ENCODE measurements at regions not wholly inside any gene's neighbourhood (a gene's known extent, or its start where the extent isn't known, plus 50 kb on each side); places are given as distances from the start of the nearest gene placed in this dataset.

DNA sequence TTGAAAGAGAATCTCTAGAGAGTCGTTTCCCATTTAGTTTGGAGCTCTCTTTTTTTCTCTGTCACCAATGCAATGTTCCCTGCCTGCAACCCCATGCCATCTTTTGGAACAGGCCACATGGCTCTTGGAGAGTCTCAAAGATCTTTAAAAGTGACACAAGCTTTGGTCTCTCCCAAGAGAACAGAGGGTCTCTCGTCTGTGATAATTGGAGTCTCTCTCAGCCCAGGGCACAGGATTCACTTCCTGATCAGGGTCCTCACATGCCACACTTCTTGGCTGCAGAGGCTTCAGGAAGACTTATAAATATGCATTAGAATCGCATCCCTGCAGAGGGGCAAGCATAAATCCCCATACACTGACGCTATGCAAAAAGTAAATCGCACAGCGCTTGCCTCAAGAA lies 240.5 kb downstream of the IRS2 start:
- no peak overlapping the region for H3K23ac ChIP-seq (ENCODE audit: low read depth, low read length)
- no peaks in the 10 kb centered on the region for H3K4me1 ChIP-seq (ENCODE audit: control insufficient read depth, insufficient read depth, low read length)
- H2BK20ac ChIP-seq (ENCODE audit: low read depth, low read length), result no peak overlapping the region
- no TSS peak for BruUV-seq (replicated peaks)
- no peak overlapping the region for H2BK15ac ChIP-seq (ENCODE audit: low read depth, low read length)
- DNase-seq, result no peak
- H3K36me3 ChIP-seq (ENCODE audit: control insufficient read depth, insufficient read depth, low read length), result no peaks in the 10 kb centered on the region
- in situ Hi-C loops (cut with MboI; ENCODE audit: low sequenced_read_pairs) (no loop called here), intact Hi-C loops (cut with micrococcal nuclease) (no loop called here), dilution Hi-C loops (cut with HindIII; ENCODE audit: low sequenced_read_pairs, unreplicated experiment) (no loop called here)
- H3K27me3 ChIP-seq (ENCODE audit: control insufficient read depth, insufficient read depth, low read length), result peaks cover 22% of the 10 kb centered on the region
- no peak overlapping the region for H3K9ac ChIP-seq (ENCODE audit: low read depth, low read length)
- H3K4me3 ChIP-seq (ENCODE audit: insufficient read depth, low read depth, low read length), result no peak overlapping the region
- no peak for ATAC-seq (ENCODE audit: low read depth)
- H4K20me1 ChIP-seq (ENCODE audit: insufficient read depth, low read length), result no peaks in the 10 kb centered on the region
- no peak overlapping the region for H2AK9ac ChIP-seq (replicated peaks; ENCODE audit: low read depth, low read length, poor library complexity)
- TF ChIP-seq MAFK (IDR thresholded peaks at IDR 0.05; ENCODE audit: low read depth, low read length) (no peak), RCOR1 (IDR thresholded peaks at IDR 0.05; ENCODE audit: insufficient replicate concordance, low read length) (no peak)
- H4K5ac ChIP-seq (ENCODE audit: low read depth, low read length), result no peak overlapping the region
- no peaks in the 10 kb centered on the region for H3K79me1 ChIP-seq (ENCODE audit: low read depth in 1 of 2, low read length in 2 of 2)
- no peak overlapping the region for H3K27ac ChIP-seq (ENCODE audit: insufficient read depth, low read length)
- no peak overlapping the region for H2BK5ac ChIP-seq (ENCODE audit: low read depth, low read length, poor library complexity, severe bottlenecking)
- H3K9me1 ChIP-seq (ENCODE audit: insufficient read depth, low read length), result no peaks in the 10 kb centered on the region; the same call in 1 of the 2 replicates
- H3K4me2 ChIP-seq (ENCODE audit: low read depth, low read length), result no peak overlapping the region
- H4K8ac ChIP-seq (ENCODE audit: low read depth in 2 of 2, low read length in 2 of 2), result no peak overlapping the region
- H3K9me3 ChIP-seq (ENCODE audit: control insufficient read depth, insufficient read depth, low read length), result no peaks in the 10 kb centered on the region
- WGBS, 2 experiments (ENCODE audit: extremely low coverage in 2 of 2, insufficient read length in 1 of 2), result 33% methylated on average over 1 of the region's 6 CpGs; no CpG with 5 or more reads in 1 of the 2 experiments
- no peak overlapping the region for H3K56ac ChIP-seq (ENCODE audit: extremely low read depth, insufficient read depth, low read length)
- no peak overlapping the region for H3K14ac ChIP-seq (replicated peaks; ENCODE audit: low read depth, low read length)
- H2BK120ac ChIP-seq (ENCODE audit: low read depth, low read length), result no peak overlapping the region
- H2AK5ac ChIP-seq (ENCODE audit: low read depth, low read length), result no peak overlapping the region
- H3K4ac ChIP-seq (ENCODE audit: low read depth, low read length), result no peak overlapping the region
- H4K91ac ChIP-seq (ENCODE audit: insufficient read depth, low read depth, low read length), result no peak overlapping the region
- ChIA-PET POLR2A (ENCODE audit: unreplicated experiment) (interaction anchor here (0.5 kb wide), 1 partner anchor 17 kb away, joined by 15 read pairs; no protein-coding TSS in a partner anchor), CTCF (interaction anchor here (0.7 kb wide), 1 partner anchor 19 kb away, joined by 5 read pairs; no protein-coding TSS in a partner anchor)
- H3K18ac ChIP-seq (ENCODE audit: low read depth, low read length), result no peak overlapping the region
- H2AFZ ChIP-seq (replicated peaks; ENCODE audit: low read length, poor library complexity), result no peak overlapping the region

Measured in IMR-90 (cell line).